GM23338 (cell line): ENCODE measurements at regions not wholly inside any gene's neighbourhood (a gene's known extent, or its start where the extent isn't known, plus 50 kb on each side); places are given as distances from the start of the nearest gene placed in this dataset.

Experiments used
- ATAC-seq: fragments of 200-7000 bp; cut with Tn5 transposase; 3 replicates; pipeline ENCODE4 v1.9.1; 2020
- DNase-seq: peaks from one replicate; pipeline ENCODE4 v3.0.0-alpha.2; 2015; ENCODE audit warnings: low spot score
- H2AFZ ChIP-seq: fragments of 200-600 bp; sonication (generic); 2 replicates; pipeline ENCODE4 v1.8.0; 2016; ENCODE audit warnings: antibody characterized with exemption, mild to moderate bottlenecking, moderate library complexity
- H3F3A ChIP-seq: fragments of 200-600 bp; sonication (generic); replicated peaks from 2 replicates; pipeline ENCODE4 v1.8.0; 2017; ENCODE audit warnings: antibody characterized with exemption, mixed run types, low read depth
- H3K27ac ChIP-seq: fragments of 200-600 bp; sonication (generic); 2 replicates; pipeline ENCODE4 v1.6.1; 2016; ENCODE audit warnings: low read depth
- H3K27me3 ChIP-seq: fragments of 200-600 bp; sonication (generic); 2 replicates; pipeline ENCODE4 v1.8.0; 2016; ENCODE audit warnings: mild to moderate bottlenecking, mixed run types, moderate library complexity; ENCODE audit not compliant: insufficient read depth
- H3K36me3 ChIP-seq: fragments of 200-600 bp; sonication (generic); 2 replicates; pipeline ENCODE4 v1.8.0; 2016; ENCODE audit warnings: mild to moderate bottlenecking; ENCODE audit not compliant: insufficient read depth
- H3K4me1 ChIP-seq: fragments of 200-600 bp; sonication (generic); 2 replicates; pipeline ENCODE4 v1.8.0; 2016; ENCODE audit warnings: mild to moderate bottlenecking, moderate library complexity; ENCODE audit not compliant: insufficient read depth
- H3K4me2 ChIP-seq: fragments of 200-600 bp; sonication (generic); 2 replicates; pipeline ENCODE4 v1.7.1; 2017; ENCODE audit warnings: mixed run types
- H3K4me3 ChIP-seq: fragments of 200-600 bp; sonication (generic); 2 replicates; pipeline ENCODE4 v1.6.1; 2016; ENCODE audit warnings: mixed run types
- H3K79me2 ChIP-seq: fragments of 200-600 bp; sonication (generic); replicated peaks from 2 replicates; pipeline ENCODE4 v1.8.0; 2017; ENCODE audit warnings: mild to moderate bottlenecking; ENCODE audit not compliant: insufficient read depth
- H3K9me2 ChIP-seq: fragments of 200-600 bp; sonication (generic); 2 replicates; pipeline ENCODE4 v1.8.0; 2017; ENCODE audit not compliant: insufficient read depth
- H4K20me1 ChIP-seq: fragments of 200-600 bp; sonication (generic); replicated peaks from 2 replicates; pipeline ENCODE4 v1.8.0; 2017; ENCODE audit warnings: mild to moderate bottlenecking; ENCODE audit not compliant: insufficient read depth
- H3K27ac Mint-ChIP-seq: 2 replicates; pipeline ENCODE4 v1.8.0; 2020; ENCODE audit warnings: inconsistent platforms, mild to moderate bottlenecking, moderate library complexity, mixed read lengths
- H3K27me3 Mint-ChIP-seq: 3 replicates; pipeline ENCODE4 v1.8.0; 2022; ENCODE audit warnings: low read depth, mild to moderate bottlenecking, moderate library complexity, mixed read lengths, inconsistent platforms; ENCODE audit not compliant: insufficient read depth, poor library complexity
- H3K36me3 Mint-ChIP-seq: 3 replicates; pipeline ENCODE4 v1.8.0; 2021; ENCODE audit warnings: low read depth, mild to moderate bottlenecking, inconsistent platforms, moderate library complexity, mixed read lengths
- H3K4me1 Mint-ChIP-seq: 3 replicates; pipeline ENCODE4 v1.8.0; 2020; ENCODE audit warnings: mild to moderate bottlenecking, inconsistent platforms, mixed read lengths
- H3K4me3 Mint-ChIP-seq: 3 replicates; pipeline ENCODE4 v1.8.0; 2021; ENCODE audit warnings: moderate library complexity, mild to moderate bottlenecking, inconsistent platforms, mixed read lengths
- H3K9me3 Mint-ChIP-seq: 3 replicates; pipeline ENCODE4 v1.8.0; 2020; ENCODE audit warnings: moderate library complexity, mild to moderate bottlenecking, inconsistent platforms, mixed read lengths
- CTCF ChIP-seq, 2 experiments: fragments of 200-600 bp in 1 of 2; sonication (generic) in 1 of 2; conservative IDR thresholded peaks; 2 replicates each; pipeline versions ENCODE4 v1.5.1 to v1.6.1; 2016 to 2017; ENCODE audit warnings: antibody characterized with exemption in 2 of 2, low read depth in 2 of 2, mild to moderate bottlenecking in 2 of 2, moderate library complexity in 1 of 2
- EZH2phosphoT487 ChIP-seq: fragments of 200-600 bp; sonication (generic); IDR thresholded peaks from one replicate; pipeline ENCODE4 v1.8.1; 2018; ENCODE audit warnings: antibody characterized with exemption; ENCODE audit not compliant: unreplicated experiment
- JUNB ChIP-seq: IDR thresholded peaks from one replicate; pipeline ENCODE4 v1.6.1; 2016; ENCODE audit warnings: antibody characterized with exemption; ENCODE audit not compliant: unreplicated experiment
- POLR2AphosphoS5 ChIP-seq: IDR thresholded peaks from 2 replicates; pipeline ENCODE4 v1.6.1; 2016; ENCODE audit warnings: antibody characterized with exemption, low read depth
- STAT1 ChIP-seq: IDR thresholded peaks from one replicate; pipeline ENCODE4 v1.6.1; 2016; ENCODE audit warnings: antibody characterized with exemption; ENCODE audit not compliant: unreplicated experiment
- ZNF114 ChIP-seq: fragments of 250-450 bp; sonication (Bioruptor Pico); IDR thresholded peaks from 2 replicates; pipeline ENCODE4 v1.5.0; 2020; ENCODE audit warnings: mild to moderate bottlenecking, moderate library complexity
- ZNF331 ChIP-seq: fragments of 250-450 bp; sonication (Bioruptor Pico); IDR thresholded peaks from 2 replicates; pipeline ENCODE4 v1.5.0; 2020; ENCODE audit warnings: low read depth, mild to moderate bottlenecking, moderate library complexity
- TF ChIP-seq, protein P1 (sequence below): IDR thresholded peaks from one replicate; pipeline ENCODE4 v1.6.1; 2018; ENCODE audit warnings: antibody characterized with exemption; ENCODE audit not compliant: unreplicated experiment
- TF ChIP-seq, protein P2 (sequence below): IDR thresholded peaks from 2 replicates; pipeline ENCODE4 v1.6.1; 2016; ENCODE audit warnings: antibody characterized with exemption

DNA sequence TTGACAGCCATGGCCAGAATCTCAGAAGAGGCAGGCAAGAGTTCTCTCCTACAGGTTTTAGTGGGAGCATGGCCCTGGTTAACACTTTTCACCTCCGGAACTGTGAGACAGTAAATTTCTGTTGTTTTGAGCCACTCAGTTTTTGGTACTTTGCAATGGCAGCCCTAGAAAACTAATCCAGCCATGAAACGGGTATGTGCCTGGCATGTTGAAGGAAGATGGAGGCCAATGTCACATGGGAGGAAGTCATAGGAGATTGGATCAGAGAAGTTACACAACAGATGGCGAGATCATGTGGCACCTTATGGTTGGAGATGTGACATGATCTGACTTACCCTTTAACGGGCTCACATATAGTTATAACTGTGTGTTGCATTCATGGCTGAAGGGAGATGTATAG is 63.2 kb upstream of the EED start (continued):
- TF ChIP-seq CTCF (conservative IDR thresholded peaks at IDR 0.05; ENCODE audit: low read depth in 2 of 2) (no peak), STAT1 (no peak)

GRCh38 chr11:86180851-86181250 is 63.7 kb upstream of the EED start:
- no peak overlapping the region for H3K27ac Mint-ChIP-seq
- no peak for DNase-seq
- H3K4me1 Mint-ChIP-seq = no peaks in the 10 kb centered on the region
- no peaks in the 10 kb centered on the region for H3K9me3 Mint-ChIP-seq
- no peaks in the 10 kb centered on the region for H3K36me3 Mint-ChIP-seq
- H3K4me3 Mint-ChIP-seq = no peak overlapping the region
- Histone ChIP-seq H3K4me2 (no peak overlapping the region), H3K79me2 (no peaks in the 10 kb centered on the region), H2AFZ (no peak overlapping the region), H4K20me1 (no peaks in the 10 kb centered on the region), H3K27ac (no peak overlapping the region), H3F3A (no peaks in the 10 kb centered on the region), H3K36me3 (no peaks in the 10 kb centered on the region), H3K27me3 (no peaks in the 10 kb centered on the region), H3K4me3 (no peak overlapping the region), H3K9me2 (no peaks in the 10 kb centered on the region), H3K4me1 (no peaks in the 10 kb centered on the region)
- ATAC-seq = no peak
- TF ChIP-seq, protein P1, sequence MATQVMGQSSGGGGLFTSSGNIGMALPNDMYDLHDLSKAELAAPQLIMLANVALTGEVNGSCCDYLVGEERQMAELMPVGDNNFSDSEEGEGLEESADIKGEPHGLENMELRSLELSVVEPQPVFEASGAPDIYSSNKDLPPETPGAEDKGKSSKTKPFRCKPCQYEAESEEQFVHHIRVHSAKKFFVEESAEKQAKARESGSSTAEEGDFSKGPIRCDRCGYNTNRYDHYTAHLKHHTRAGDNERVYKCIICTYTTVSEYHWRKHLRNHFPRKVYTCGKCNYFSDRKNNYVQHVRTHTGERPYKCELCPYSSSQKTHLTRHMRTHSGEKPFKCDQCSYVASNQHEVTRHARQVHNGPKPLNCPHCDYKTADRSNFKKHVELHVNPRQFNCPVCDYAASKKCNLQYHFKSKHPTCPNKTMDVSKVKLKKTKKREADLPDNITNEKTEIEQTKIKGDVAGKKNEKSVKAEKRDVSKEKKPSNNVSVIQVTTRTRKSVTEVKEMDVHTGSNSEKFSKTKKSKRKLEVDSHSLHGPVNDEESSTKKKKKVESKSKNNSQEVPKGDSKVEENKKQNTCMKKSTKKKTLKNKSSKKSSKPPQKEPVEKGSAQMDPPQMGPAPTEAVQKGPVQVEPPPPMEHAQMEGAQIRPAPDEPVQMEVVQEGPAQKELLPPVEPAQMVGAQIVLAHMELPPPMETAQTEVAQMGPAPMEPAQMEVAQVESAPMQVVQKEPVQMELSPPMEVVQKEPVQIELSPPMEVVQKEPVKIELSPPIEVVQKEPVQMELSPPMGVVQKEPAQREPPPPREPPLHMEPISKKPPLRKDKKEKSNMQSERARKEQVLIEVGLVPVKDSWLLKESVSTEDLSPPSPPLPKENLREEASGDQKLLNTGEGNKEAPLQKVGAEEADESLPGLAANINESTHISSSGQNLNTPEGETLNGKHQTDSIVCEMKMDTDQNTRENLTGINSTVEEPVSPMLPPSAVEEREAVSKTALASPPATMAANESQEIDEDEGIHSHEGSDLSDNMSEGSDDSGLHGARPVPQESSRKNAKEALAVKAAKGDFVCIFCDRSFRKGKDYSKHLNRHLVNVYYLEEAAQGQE = no peak
- TF ChIP-seq ZNF331 (CRISPR knock-in tag) (no peak), ZNF114 (CRISPR knock-in tag) (no peak), CTCF (conservative IDR thresholded peaks at IDR 0.05; ENCODE audit: low read depth in 2 of 2) (no peak), STAT1 (no peak), POLR2AphosphoS5 (no peak), JUNB (no peak), EZH2phosphoT487 (no peak)
- TF ChIP-seq, protein P2, sequence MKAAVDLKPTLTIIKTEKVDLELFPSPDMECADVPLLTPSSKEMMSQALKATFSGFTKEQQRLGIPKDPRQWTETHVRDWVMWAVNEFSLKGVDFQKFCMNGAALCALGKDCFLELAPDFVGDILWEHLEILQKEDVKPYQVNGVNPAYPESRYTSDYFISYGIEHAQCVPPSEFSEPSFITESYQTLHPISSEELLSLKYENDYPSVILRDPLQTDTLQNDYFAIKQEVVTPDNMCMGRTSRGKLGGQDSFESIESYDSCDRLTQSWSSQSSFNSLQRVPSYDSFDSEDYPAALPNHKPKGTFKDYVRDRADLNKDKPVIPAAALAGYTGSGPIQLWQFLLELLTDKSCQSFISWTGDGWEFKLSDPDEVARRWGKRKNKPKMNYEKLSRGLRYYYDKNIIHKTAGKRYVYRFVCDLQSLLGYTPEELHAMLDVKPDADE = no peak
- H3K27me3 Mint-ChIP-seq = no peaks in the 10 kb centered on the region
